HG03432 (cell line): ENCODE measurements at regions not wholly inside any gene's neighbourhood (a gene's known extent, or its start where the extent isn't known, plus 50 kb on each side); places are given as distances from the start of the nearest gene placed in this dataset.

ENCODE experiments used
- ATAC-seq: cut with Tn5 transposase; IDR thresholded peaks from one replicate; pipeline ENCODE4 v1.9.1; 2021; ENCODE audit warnings: mild to moderate bottlenecking, moderate library complexity; ENCODE audit not compliant: unreplicated experiment

GRCh38 chrX:79704325-79704724 lies 310.2 kb upstream of the TBX22 start:
- no peak for ATAC-seq

- no peak for ATAC-seq
These were observed 306.0 kb upstream of the TBX22 start for GRCh38 chrX:79708581-79708980.

- no peak for ATAC-seq
These were observed 299.1 kb upstream of the TBX22 start for GRCh38 chrX:79715448-79715847.

DNA sequence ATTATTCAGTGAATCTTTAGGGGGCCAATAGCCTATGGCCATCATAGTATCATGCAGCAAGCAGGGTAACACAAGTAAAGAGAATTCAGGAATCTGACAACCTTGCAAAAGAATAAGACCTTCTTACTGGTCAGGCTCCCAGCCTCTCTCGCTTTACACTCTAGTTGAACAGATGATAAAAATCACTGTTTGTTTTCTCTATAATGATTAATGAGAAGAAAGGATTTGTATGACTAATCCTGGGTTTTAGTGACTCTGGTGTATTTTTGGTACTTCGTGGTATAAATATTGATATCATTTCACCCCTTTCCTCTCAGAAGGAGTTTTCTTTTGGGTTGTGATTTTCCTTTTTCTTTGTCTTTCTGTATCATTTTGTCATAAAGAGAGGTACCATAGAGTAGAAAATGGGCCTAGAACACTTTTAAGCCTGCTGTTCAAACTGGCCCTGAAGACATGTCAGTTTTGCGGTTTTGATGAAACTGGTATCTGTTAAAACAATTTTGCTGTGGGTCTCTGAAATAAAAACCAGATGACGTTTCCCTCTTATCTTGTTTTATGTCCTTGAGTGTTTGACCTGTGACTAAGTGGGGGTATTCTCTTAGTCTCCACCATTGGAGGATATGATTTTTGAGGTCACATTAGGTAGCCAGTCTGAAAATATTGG lies 294.9 kb upstream of the TBX22 start:
- peak; percentile 76 for ATAC-seq

- ATAC-seq: no peak
These were observed 293.3 kb upstream of the TBX22 start for GRCh38 chrX:79721234-79721633.

DNA sequence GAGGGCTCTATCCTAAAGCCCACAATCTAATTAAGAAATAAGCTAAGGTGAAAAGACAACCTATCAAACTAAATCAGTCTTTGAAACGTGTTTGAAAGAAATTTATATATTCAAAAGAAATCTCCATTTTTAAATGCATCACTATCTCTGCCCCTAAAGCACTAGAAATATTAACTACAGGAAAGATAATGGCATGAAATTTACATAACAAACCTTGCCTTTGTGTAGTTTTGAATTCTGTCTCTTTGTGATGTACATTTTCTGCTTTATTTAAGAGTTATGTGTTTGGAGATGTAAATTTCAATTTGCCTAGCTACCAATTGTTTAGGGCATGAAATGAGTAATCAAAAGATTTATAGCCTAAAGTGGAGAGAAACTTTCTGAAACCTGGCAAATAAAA lies 286.1 kb upstream of the TBX22 start:
- no peak for ATAC-seq
